Hepatocyte (in vitro differentiated cells): ENCODE measurements at regions not wholly inside any gene's neighbourhood (a gene's known extent, or its start where the extent isn't known, plus 50 kb on each side); places are given as distances from the start of the nearest gene placed in this dataset.

ENCODE experiments used
- CTCF ChIP-seq: fragments of 200-600 bp; sonication (generic); IDR thresholded peaks from 2 replicates; pipeline ENCODE4 v1.5.1; 2016; ENCODE audit warnings: antibody characterized with exemption, mild to moderate bottlenecking; ENCODE audit not compliant: poor library complexity
- EZH2 ChIP-seq: fragments of 200-600 bp; sonication (generic); IDR thresholded peaks from 2 replicates; pipeline ENCODE4 v1.6.1; 2016; ENCODE audit warnings: antibody characterized with exemption, mild to moderate bottlenecking, borderline replicate concordance
- EZH2phosphoT487 ChIP-seq: fragments of 200-600 bp; sonication (generic); IDR thresholded peaks from one replicate; pipeline ENCODE4 v1.6.1; 2018; ENCODE audit warnings: antibody characterized with exemption, mild to moderate bottlenecking, low read depth, moderate library complexity; ENCODE audit not compliant: unreplicated experiment, severe bottlenecking

DNA sequence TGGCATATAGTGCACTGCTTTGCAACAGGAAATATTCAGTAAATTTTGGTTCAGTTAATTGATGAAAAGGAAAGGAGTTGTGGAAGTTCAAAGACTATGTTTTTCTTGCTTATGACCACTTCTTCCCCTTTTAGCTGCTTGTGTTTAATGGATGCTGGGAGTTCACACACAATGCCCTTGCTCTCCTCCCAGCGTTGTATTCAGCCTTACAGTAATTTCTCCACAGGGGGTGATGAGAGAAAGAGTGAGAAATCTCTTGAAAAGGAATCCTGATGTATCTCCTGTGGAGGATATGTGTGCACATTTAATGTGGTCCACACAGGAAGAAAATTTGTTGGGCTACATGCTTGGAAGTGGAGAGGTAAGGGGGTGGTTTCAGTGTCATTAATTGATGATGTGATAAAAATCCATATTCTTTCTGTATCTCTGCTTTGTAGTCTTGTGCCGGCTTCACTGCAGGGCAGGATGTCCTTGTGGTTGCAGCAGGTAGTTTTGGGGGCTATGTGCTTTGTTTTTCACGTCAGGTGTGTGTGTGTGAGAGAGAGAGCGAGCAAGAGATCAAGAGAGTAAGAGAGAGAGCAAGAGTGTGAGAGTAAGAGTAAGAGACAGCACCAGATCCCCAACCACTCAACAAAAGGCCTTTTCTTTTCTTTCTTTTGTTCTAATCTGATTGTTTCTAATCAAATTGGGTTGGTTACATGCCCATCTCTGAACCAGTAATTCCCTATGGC lies 204.4 kb downstream of the RWDD3 start:
- TF ChIP-seq EZH2phosphoT487 (no peak), CTCF (no peak), EZH2 (no peak)
